ENCODE measurements at regions not wholly inside any gene's neighbourhood (a gene's known extent, or its start where the extent isn't known, plus 50 kb on each side); places are given as distances from the start of the nearest gene placed in this dataset.

GRCh38 chr4:1564535-1565375 is 119.4 kb downstream of the FAM53A start:
- peak; percentile 4 for DNase-seq
- ATAC-seq (ENCODE audit: poor library complexity), result no peak
- intact Hi-C loops (cut with DNase I), result no loop called here

- ATAC-seq (ENCODE audit: poor library complexity) (no peak), DNase-seq (no peak)
- intact Hi-C loops (cut with DNase I), result no loop called here
Observed at GRCh38 chr4:1563768-1564485, 120.2 kb downstream of the FAM53A start.

GRCh38 chr4:1563241-1563640 is 120.9 kb downstream of the FAM53A start:
- intact Hi-C loops (cut with DNase I), result no loop called here
- ATAC-seq (ENCODE audit: poor library complexity) (no peak), DNase-seq (no peak)

- DNase-seq, result no peak
- no peak for ATAC-seq (ENCODE audit: poor library complexity)
- intact Hi-C loops (cut with DNase I), result no loop called here
Observed at GRCh38 chr4:1562771-1563170, 121.3 kb downstream of the FAM53A start.

GRCh38 chr4:1562371-1562770 is 121.7 kb downstream of the FAM53A start:
- DNase-seq (no peak), ATAC-seq (ENCODE audit: poor library complexity) (no peak)
- intact Hi-C loops (cut with DNase I), result no loop called here

- DNase-seq (no peak), ATAC-seq (ENCODE audit: poor library complexity) (no peak)
- intact Hi-C loops (cut with DNase I), result no loop called here
Observed at GRCh38 chr4:1561286-1561990, 122.7 kb downstream of the FAM53A start.

- DNase-seq (no peak), ATAC-seq (ENCODE audit: poor library complexity) (no peak)
- intact Hi-C loops (cut with DNase I), result no loop called here
Observed at GRCh38 chr4:1559896-1560650, 124.0 kb downstream of the FAM53A start.

GRCh38 chr4:1558205-1558604 is 125.9 kb downstream of the FAM53A start:
- intact Hi-C loops (cut with DNase I), result no loop called here
- no peak for ATAC-seq (ENCODE audit: poor library complexity)

GRCh38 chr4:1557221-1557597 is 126.9 kb downstream of the FAM53A start:
- DNase-seq, result no peak
- ATAC-seq (ENCODE audit: poor library complexity), result no peak
- intact Hi-C loops (cut with DNase I), result no loop called here

More at GRCh38 chr4:1558205-1558604, 125.9 kb downstream of the FAM53A start:
- DNase-seq, result no peak

- ATAC-seq (ENCODE audit: poor library complexity) (no peak), DNase-seq (no peak)
- intact Hi-C loops (cut with DNase I), result no loop called here
Observed at GRCh38 chr4:1556541-1557220, 127.4 kb downstream of the FAM53A start.

- intact Hi-C loops (cut with DNase I), result no loop called here
- ATAC-seq (ENCODE audit: poor library complexity), result no peak
- DNase-seq, result no peak
Observed at GRCh38 chr4:1554876-1555265, 129.2 kb downstream of the FAM53A start.

GRCh38 chr4:1554246-1554875 is 129.8 kb downstream of the FAM53A start:
- intact Hi-C loops (cut with DNase I), result no loop called here
- no peak for DNase-seq
- no peak for ATAC-seq (ENCODE audit: poor library complexity)

- intact Hi-C loops (cut with DNase I), result no loop called here
- DNase-seq (no peak), ATAC-seq (ENCODE audit: poor library complexity) (no peak)
Observed at GRCh38 chr4:1553365-1553764, 130.7 kb downstream of the FAM53A start.

- DNase-seq (no peak), ATAC-seq (ENCODE audit: poor library complexity) (no peak)
- intact Hi-C loops (cut with DNase I), result no loop called here
Observed at GRCh38 chr4:1552451-1552850, 131.7 kb downstream of the FAM53A start.

GRCh38 chr4:1551211-1551610 is 132.9 kb downstream of the FAM53A start:
- ATAC-seq (ENCODE audit: poor library complexity), result no peak
- intact Hi-C loops (cut with DNase I), result no loop called here
- no peak for DNase-seq

GRCh38 chr4:1550122-1551070 is 133.7 kb downstream of the FAM53A start:
- ATAC-seq (ENCODE audit: poor library complexity) (no peak), DNase-seq (peak; percentile 20)

GRCh38 chr4:1549638-1550035 is 134.5 kb downstream of the FAM53A start:
- intact Hi-C loops (cut with DNase I), result no loop called here

More at GRCh38 chr4:1550122-1551070, 133.7 kb downstream of the FAM53A start:
- intact Hi-C loops (cut with DNase I), result no loop called here

More at GRCh38 chr4:1549638-1550035, 134.5 kb downstream of the FAM53A start:
- ATAC-seq (ENCODE audit: poor library complexity), result no peak
- DNase-seq, result peak; percentile 14

All from Right ventricle myocardium superior (tissue), 1 donor.